Cardiac muscle cell (in vitro differentiated cells and primary cell): ENCODE measurements at regions not wholly inside any gene's neighbourhood (a gene's known extent, or its start where the extent isn't known, plus 50 kb on each side); places are given as distances from the start of the nearest gene placed in this dataset.
A peak's percentile ranks its signal among the peaks of the same experiment; 100 is the strongest.

Experiments
- DNase-seq, 2 donors: peaks; one replicate each; pipeline versions ENCODE4 v3.0.0 to v3.0.0-alpha.2; 2010 to 2017; ENCODE audit warnings: low read depth in 1 of 2, low spot score in 1 of 2
- H3K27ac ChIP-seq: fragments of 200-600 bp; sonication (generic); 2 replicates; pipeline ENCODE4 v1.5.1; 2016
- H3K27me3 ChIP-seq: fragments of 200-600 bp; sonication (generic); 2 replicates; pipeline ENCODE4 v1.6.0; 2016; ENCODE audit warnings: control low read depth
- H3K36me3 ChIP-seq: fragments of 200-600 bp; sonication (generic); 2 replicates; pipeline ENCODE4 v1.5.1; 2016; ENCODE audit warnings: control low read depth
- H3K4me1 ChIP-seq: fragments of 200-600 bp; sonication (generic); 2 replicates; pipeline ENCODE4 v1.8.1; 2017; ENCODE audit warnings: low read depth, mild to moderate bottlenecking, mixed run types
- H3K4me3 ChIP-seq: fragments of 200-600 bp; sonication (generic); 2 replicates; pipeline ENCODE4 v1.5.1; 2016; ENCODE audit warnings: mild to moderate bottlenecking
- H3K9me3 ChIP-seq: fragments of 200-600 bp; sonication (generic); 2 replicates; pipeline ENCODE4 v1.5.1; 2017; ENCODE audit warnings: low read depth, mild to moderate bottlenecking, control low read depth
- TF ChIP-seq, protein P1 (sequence below): IDR thresholded peaks from 2 replicates; pipeline ENCODE4 v1.5.1; 2012; ENCODE audit warnings: low read depth, mild to moderate bottlenecking, low read length

DNA sequence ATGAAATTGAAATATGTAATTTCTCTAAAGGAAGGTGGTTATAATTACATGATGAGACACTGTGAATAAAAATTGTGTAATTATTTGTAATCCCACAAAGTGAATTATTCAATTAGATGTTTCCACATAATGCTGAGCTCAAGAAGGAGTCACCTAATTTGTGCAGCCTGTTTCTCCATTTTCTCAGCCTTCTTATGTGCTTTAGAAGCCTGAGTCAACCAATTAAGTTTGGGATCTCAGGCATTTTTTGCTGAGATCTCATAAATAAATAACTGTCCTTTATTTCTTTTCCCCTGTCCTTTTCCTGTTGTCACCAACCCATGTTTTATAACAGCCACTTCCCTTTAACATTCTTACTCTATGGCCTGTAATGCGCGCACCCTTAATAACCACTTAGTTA lies 506.5 kb upstream of the SEMA3D start:
- Histone ChIP-seq H3K27me3 (no peaks in the 10 kb centered on the region), H3K4me1 (no peaks in the 10 kb centered on the region), H3K4me3 (no peak overlapping the region), H3K9me3 (no peaks in the 10 kb centered on the region), H3K36me3 (no peaks in the 10 kb centered on the region), H3K27ac (no peak overlapping the region)
- DNase-seq = no peak
- TF ChIP-seq, protein P1, sequence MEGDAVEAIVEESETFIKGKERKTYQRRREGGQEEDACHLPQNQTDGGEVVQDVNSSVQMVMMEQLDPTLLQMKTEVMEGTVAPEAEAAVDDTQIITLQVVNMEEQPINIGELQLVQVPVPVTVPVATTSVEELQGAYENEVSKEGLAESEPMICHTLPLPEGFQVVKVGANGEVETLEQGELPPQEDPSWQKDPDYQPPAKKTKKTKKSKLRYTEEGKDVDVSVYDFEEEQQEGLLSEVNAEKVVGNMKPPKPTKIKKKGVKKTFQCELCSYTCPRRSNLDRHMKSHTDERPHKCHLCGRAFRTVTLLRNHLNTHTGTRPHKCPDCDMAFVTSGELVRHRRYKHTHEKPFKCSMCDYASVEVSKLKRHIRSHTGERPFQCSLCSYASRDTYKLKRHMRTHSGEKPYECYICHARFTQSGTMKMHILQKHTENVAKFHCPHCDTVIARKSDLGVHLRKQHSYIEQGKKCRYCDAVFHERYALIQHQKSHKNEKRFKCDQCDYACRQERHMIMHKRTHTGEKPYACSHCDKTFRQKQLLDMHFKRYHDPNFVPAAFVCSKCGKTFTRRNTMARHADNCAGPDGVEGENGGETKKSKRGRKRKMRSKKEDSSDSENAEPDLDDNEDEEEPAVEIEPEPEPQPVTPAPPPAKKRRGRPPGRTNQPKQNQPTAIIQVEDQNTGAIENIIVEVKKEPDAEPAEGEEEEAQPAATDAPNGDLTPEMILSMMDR = no peak

DNA sequence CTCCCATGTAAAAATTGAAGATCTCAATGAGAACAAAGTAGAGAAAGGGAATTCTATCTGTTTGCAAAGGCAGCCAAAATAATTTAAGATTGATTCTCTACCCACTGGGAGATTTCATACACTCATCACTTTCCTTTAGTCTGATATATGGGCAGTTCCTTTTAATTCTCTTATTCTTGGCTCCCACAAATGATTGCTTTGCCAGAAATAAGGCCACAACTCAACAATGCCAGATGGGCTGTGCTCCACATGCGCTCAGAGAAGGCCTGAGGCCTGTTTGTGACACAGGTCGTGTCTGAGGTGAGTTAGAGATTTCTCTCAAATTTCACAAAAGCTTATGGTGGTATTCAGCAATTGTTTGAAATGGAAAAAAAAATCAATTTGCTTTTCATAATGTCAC lies 501.9 kb upstream of the SEMA3D start:
- DNase-seq = no peak
- H3K36me3 ChIP-seq = no peaks in the 10 kb centered on the region
- H3K4me3 ChIP-seq = no peak overlapping the region
- no peaks in the 10 kb centered on the region for H3K27me3 ChIP-seq
- H3K27ac ChIP-seq = no peak overlapping the region
- TF ChIP-seq, protein P1 = no peak
- no peaks in the 10 kb centered on the region for H3K4me1 ChIP-seq
- H3K9me3 ChIP-seq = no peaks in the 10 kb centered on the region

DNA sequence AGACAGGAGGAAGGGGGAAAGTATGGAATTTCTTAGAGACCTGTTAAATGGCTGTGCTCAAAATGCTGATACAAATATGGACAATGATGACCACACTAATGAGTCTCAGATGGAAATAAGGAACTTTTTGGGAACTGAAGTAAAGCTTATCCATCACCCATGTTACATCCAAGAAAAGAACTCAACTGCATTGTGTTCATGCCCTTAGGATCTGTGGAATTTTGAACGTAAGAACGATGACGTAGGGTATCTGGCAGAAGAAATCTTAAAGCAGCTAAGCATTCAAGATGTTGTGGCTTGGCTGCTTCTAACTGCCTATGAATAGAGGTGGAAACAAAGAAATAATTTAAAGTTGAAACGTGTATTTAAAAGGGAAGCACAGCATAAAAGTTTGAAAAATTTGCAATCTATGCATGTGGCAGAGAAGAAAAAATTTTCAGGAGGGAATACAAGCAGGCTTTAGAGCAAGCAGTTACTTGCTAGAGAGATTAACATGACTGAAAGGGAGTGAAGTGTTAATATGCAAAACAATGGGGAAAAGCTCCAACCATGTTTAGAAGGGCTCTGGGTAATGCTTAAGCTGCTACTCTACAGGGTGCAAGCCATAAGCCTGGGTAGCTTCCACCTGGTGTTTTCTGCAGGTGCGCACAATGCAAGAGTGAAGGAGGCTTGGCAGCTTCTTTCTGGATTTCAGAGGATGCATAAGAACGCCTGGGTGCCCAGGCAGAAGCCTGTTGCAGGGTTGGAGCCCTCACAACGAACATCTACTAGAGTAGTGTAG lies 499.7 kb upstream of the SEMA3D start:
- Histone ChIP-seq H3K27me3 (no peaks in the 10 kb centered on the region), H3K27ac (no peak overlapping the region), H3K4me1 (no peaks in the 10 kb centered on the region), H3K36me3 (no peaks in the 10 kb centered on the region), H3K9me3 (no peaks in the 10 kb centered on the region), H3K4me3 (no peak overlapping the region)
- TF ChIP-seq, protein P1 = no peak
- no peak for DNase-seq

DNA sequence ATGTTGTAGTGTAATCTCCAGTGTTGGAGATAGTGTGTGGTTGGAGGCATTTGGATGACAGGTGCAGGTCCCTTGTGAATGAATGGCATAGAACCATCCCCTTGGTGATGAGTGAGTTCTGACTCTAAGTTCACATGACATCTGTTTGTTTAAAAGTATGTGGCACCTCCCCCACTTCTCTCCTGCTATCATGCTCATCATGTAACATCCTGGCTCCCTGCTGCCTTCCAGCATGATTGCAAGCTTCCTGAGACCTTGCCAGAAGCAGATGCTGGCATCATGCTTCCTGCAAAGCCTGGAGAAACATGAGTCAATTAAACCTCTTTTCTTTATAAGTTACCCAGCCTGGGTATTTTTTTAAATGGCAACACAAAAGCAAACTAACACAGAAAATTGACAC lies 499.0 kb upstream of the SEMA3D start:
- Histone ChIP-seq H3K4me3 (no peak overlapping the region), H3K9me3 (no peaks in the 10 kb centered on the region)
- peak in 1 of 2 donors; percentile 12 for DNase-seq

DNA sequence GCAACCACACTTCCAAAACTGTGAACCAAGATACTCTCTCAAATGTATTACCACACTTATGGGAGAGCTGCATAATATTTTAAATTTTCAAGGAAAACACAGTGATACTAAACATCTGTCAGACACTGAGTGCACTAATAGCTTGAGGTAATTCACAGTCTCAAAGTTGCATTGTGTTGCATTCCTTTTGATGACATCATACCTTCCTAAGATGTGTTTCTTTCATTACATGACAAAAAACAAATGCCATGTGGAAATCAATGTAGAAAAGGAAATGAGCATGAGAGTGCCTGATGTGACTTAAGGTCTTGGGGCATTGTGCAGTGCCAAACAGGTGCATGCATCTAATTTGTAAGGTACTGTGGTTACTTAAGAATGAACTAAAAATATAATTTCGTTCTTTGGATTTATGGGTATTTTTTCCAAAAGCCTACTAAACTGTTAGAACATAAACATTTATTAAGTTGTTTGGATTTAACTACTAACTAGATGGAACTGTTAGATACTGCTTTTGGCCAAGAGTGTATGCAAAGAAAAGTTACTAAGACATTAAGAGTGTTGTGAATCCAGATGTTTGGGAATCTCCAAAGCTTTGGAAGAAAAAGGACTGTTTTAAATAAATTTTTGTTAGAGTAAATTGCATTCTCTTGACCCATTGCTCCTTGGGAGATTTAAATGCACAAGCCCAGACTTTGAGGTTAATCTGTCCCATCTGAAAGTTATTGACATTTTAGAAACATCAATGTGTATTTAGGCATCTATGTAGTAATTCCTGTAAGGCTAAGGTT lies 496.2 kb upstream of the SEMA3D start:
- no peaks in the 10 kb centered on the region for H3K4me1 ChIP-seq
- H3K4me3 ChIP-seq = no peak overlapping the region
- no peaks in the 10 kb centered on the region for H3K36me3 ChIP-seq
- TF ChIP-seq, protein P1 = no peak
- DNase-seq = peak in 1 of 2 donors; percentile 45
- no peak overlapping the region for H3K27ac ChIP-seq
- H3K27me3 ChIP-seq = no peaks in the 10 kb centered on the region
- no peaks in the 10 kb centered on the region for H3K9me3 ChIP-seq

More for the DNA sequence above, 499.0 kb upstream of the SEMA3D start:
- TF ChIP-seq, protein P1 = no peak
- Histone ChIP-seq H3K27ac (no peak overlapping the region), H3K4me1 (no peaks in the 10 kb centered on the region), H3K27me3 (no peaks in the 10 kb centered on the region), H3K36me3 (no peaks in the 10 kb centered on the region)
